HepG2 (cell line): ENCODE measurements at regions not wholly inside any gene's neighbourhood (a gene's known extent, or its start where the extent isn't known, plus 50 kb on each side); places are given as distances from the start of the nearest gene placed in this dataset.

Experiments
- ETS1 ChIP-seq: sonication (generic); formaldehyde crosslinking; IDR thresholded peaks from 2 replicates; pipeline ENCODE4 v1.4.0; 2020; ENCODE audit warnings: missing genetic modification reagents
- HHEX ChIP-seq: IDR thresholded peaks from 2 replicates; pipeline ENCODE4 v1.6.1; 2016; ENCODE audit warnings: control low read depth
- KLF12 ChIP-seq: sonication (generic); formaldehyde crosslinking; IDR thresholded peaks from 2 replicates; pipeline ENCODE4 v1.4.0; 2020; ENCODE audit warnings: missing genetic modification reagents, borderline replicate concordance
- MIER2 ChIP-seq: IDR thresholded peaks from 2 replicates; pipeline ENCODE4 v1.6.1; 2016; ENCODE audit warnings: missing biosample characterization, missing genetic modification reagents
- NR1H2 ChIP-seq: sonication (generic); formaldehyde crosslinking; IDR thresholded peaks from 2 replicates; pipeline ENCODE4 v1.8.1; 2022; ENCODE audit warnings: low read depth, missing genetic modification reagents, borderline replicate concordance
- POLR2A ChIP-seq, 2 experiments: IDR thresholded peaks; 2 replicates each; pipeline ENCODE4 v1.6.1; 2011; ENCODE audit warnings: low read depth in 2 of 2, low read length in 2 of 2, mild to moderate bottlenecking in 1 of 2, moderate library complexity in 1 of 2; ENCODE audit not compliant: insufficient read depth in 1 of 2
- RELA ChIP-seq: sonication (generic); formaldehyde crosslinking; IDR thresholded peaks from 2 replicates; pipeline ENCODE4 v1.4.0; 2020; ENCODE audit warnings: missing genetic modification reagents
- YY1 ChIP-seq: IDR thresholded peaks from 2 replicates; pipeline ENCODE4 v1.6.1; 2011; ENCODE audit warnings: low read length, low read depth, moderate library complexity, mild to moderate bottlenecking; ENCODE audit not compliant: insufficient read depth, insufficient replicate concordance
- ZNF460 ChIP-seq: sonication (generic); formaldehyde crosslinking; IDR thresholded peaks from 2 replicates; pipeline ENCODE4 v1.5.1; 2020; ENCODE audit warnings: missing genetic modification reagents, mild to moderate bottlenecking, borderline replicate concordance

- no peak for TF ChIP-seq YY1
- no peak for TF ChIP-seq HHEX (CRISPR knock-in tag)
- no peak for TF ChIP-seq RELA (CRISPR knock-in tag)
- no peak for TF ChIP-seq NR1H2 (CRISPR knock-in tag)
- no peak for TF ChIP-seq MIER2 (CRISPR knock-in tag)
- no peak for TF ChIP-seq ETS1 (CRISPR knock-in tag)
- TF ChIP-seq ZNF460 = no peak
- no peak for TF ChIP-seq POLR2A (IDR thresholded peaks at IDR 0.05; ENCODE audit: insufficient read depth in 1 of 2, low read depth in 2 of 2, low read length in 2 of 2)
- no peak for TF ChIP-seq KLF12
Measured at GRCh38 chr3:184477940-184478339, 83.6 kb upstream of the EPHB3 start.
